HEK293 (cell line): ENCODE measurements at regions not wholly inside any gene's neighbourhood (a gene's known extent, or its start where the extent isn't known, plus 50 kb on each side); places are given as distances from the start of the nearest gene placed in this dataset.

Source experiments
- SETDB1 ChIP-seq: IDR thresholded peaks from one replicate; pipeline ENCODE4 v1.6.1; 2017; ENCODE audit warnings: mild to moderate bottlenecking, low read length, moderate library complexity, mixed read lengths; ENCODE audit not compliant: insufficient read length
- TCF7L2 ChIP-seq: IDR thresholded peaks from 2 replicates; pipeline ENCODE4 v1.6.1; 2011; ENCODE audit warnings: low read depth, mild to moderate bottlenecking, inconsistent platforms, low read length, moderate library complexity, borderline replicate concordance
- YY1 ChIP-seq: fragments of 450-650 bp; formaldehyde crosslinking; IDR thresholded peaks from 2 replicates; pipeline ENCODE4 v1.5.1; 2018; ENCODE audit warnings: missing biosample characterization, missing genetic modification characterization
- ZNF366 ChIP-seq: fragments of 450-650 bp; formaldehyde crosslinking; conservative IDR thresholded peaks from 2 replicates; pipeline ENCODE4 v1.5.1; 2016; ENCODE audit warnings: missing biosample characterization, missing genetic modification characterization
- ZNF416 ChIP-seq: fragments of 450-650 bp; formaldehyde crosslinking; IDR thresholded peaks from 2 replicates; pipeline ENCODE4 v1.5.1; 2016; ENCODE audit warnings: missing biosample characterization, missing genetic modification characterization
- TF ChIP-seq, protein P1 (sequence below): fragments of 450-650 bp; formaldehyde crosslinking; IDR thresholded peaks from 2 replicates; pipeline ENCODE4 v1.5.1; 2016; ENCODE audit warnings: missing biosample characterization, missing genetic modification characterization
- TF ChIP-seq, protein P2 (sequence below): fragments of 450-650 bp; formaldehyde crosslinking; IDR thresholded peaks from 2 replicates; pipeline ENCODE4 v1.5.1; 2016; ENCODE audit warnings: missing biosample characterization, missing genetic modification characterization, borderline replicate concordance
- TF ChIP-seq, protein P3 (sequence below): fragments of 450-650 bp; formaldehyde crosslinking; IDR thresholded peaks from 2 replicates; pipeline ENCODE4 v1.5.1; 2016; ENCODE audit warnings: missing biosample characterization, missing genetic modification characterization, borderline replicate concordance

DNA sequence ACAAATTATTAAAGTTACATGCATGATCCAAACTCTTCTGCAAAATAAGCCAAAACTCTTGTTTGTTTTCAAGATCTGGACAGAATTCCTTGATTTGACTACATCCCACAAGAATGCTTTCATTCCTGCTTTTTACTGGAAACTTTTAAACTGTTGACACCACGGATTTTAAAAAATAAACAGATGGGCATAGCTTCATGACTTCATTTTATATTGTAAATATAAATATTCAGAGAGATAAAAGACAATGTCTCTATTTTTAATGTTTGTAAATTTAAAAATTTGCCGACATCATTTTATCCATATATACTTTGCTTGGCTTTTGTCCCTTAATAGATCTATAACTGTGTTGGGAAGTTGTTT, 134.3 kb upstream of the DCN start:
- TF ChIP-seq, protein P1, sequence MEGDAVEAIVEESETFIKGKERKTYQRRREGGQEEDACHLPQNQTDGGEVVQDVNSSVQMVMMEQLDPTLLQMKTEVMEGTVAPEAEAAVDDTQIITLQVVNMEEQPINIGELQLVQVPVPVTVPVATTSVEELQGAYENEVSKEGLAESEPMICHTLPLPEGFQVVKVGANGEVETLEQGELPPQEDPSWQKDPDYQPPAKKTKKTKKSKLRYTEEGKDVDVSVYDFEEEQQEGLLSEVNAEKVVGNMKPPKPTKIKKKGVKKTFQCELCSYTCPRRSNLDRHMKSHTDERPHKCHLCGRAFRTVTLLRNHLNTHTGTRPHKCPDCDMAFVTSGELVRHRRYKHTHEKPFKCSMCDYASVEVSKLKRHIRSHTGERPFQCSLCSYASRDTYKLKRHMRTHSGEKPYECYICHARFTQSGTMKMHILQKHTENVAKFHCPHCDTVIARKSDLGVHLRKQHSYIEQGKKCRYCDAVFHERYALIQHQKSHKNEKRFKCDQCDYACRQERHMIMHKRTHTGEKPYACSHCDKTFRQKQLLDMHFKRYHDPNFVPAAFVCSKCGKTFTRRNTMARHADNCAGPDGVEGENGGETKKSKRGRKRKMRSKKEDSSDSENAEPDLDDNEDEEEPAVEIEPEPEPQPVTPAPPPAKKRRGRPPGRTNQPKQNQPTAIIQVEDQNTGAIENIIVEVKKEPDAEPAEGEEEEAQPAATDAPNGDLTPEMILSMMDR (tag by site-specific recombination), result no peak
- TF ChIP-seq, protein P2, sequence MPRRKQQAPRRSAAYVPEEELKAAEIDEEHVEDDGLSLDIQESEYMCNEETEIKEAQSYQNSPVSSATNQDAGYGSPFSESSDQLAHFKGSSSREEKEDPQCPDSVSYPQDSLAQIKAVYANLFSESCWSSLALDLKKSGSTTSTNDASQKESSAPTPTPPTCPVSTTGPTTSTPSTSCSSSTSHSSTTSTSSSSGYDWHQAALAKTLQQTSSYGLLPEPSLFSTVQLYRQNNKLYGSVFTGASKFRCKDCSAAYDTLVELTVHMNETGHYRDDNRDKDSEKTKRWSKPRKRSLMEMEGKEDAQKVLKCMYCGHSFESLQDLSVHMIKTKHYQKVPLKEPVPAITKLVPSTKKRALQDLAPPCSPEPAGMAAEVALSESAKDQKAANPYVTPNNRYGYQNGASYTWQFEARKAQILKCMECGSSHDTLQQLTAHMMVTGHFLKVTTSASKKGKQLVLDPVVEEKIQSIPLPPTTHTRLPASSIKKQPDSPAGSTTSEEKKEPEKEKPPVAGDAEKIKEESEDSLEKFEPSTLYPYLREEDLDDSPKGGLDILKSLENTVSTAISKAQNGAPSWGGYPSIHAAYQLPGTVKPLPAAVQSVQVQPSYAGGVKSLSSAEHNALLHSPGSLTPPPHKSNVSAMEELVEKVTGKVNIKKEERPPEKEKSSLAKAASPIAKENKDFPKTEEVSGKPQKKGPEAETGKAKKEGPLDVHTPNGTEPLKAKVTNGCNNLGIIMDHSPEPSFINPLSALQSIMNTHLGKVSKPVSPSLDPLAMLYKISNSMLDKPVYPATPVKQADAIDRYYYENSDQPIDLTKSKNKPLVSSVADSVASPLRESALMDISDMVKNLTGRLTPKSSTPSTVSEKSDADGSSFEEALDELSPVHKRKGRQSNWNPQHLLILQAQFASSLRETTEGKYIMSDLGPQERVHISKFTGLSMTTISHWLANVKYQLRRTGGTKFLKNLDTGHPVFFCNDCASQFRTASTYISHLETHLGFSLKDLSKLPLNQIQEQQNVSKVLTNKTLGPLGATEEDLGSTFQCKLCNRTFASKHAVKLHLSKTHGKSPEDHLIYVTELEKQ (tag by site-specific recombination), result no peak
- TF ChIP-seq ZNF416 (tag by site-specific recombination), result no peak
- TF ChIP-seq TCF7L2, result no peak
- no peak for TF ChIP-seq YY1 (tag by site-specific recombination)
- no peak for TF ChIP-seq ZNF366
- no peak for TF ChIP-seq SETDB1
- TF ChIP-seq, protein P3, sequence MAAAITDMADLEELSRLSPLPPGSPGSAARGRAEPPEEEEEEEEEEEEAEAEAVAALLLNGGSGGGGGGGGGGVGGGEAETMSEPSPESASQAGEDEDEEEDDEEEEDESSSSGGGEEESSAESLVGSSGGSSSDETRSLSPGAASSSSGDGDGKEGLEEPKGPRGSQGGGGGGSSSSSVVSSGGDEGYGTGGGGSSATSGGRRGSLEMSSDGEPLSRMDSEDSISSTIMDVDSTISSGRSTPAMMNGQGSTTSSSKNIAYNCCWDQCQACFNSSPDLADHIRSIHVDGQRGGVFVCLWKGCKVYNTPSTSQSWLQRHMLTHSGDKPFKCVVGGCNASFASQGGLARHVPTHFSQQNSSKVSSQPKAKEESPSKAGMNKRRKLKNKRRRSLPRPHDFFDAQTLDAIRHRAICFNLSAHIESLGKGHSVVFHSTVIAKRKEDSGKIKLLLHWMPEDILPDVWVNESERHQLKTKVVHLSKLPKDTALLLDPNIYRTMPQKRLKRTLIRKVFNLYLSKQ (tag by site-specific recombination), result no peak
